Ishikawa (cell line): ENCODE measurements at regions not wholly inside any gene's neighbourhood (a gene's known extent, or its start where the extent isn't known, plus 50 kb on each side); places are given as distances from the start of the nearest gene placed in this dataset.

Experiments used
- CEBPB ChIP-seq: IDR thresholded peaks from 2 replicates; pipeline ENCODE4 v1.6.1; 2012
- CREB1 ChIP-seq: IDR thresholded peaks from 2 replicates; pipeline ENCODE4 v1.6.1; 2012; ENCODE audit warnings: low read depth
- EGR1 ChIP-seq: IDR thresholded peaks from 2 replicates; pipeline ENCODE4 v1.6.1; 2012
- EP300 ChIP-seq: IDR thresholded peaks from 2 replicates; pipeline ENCODE4 v1.6.1; 2012; ENCODE audit warnings: borderline replicate concordance
- FOXM1 ChIP-seq: IDR thresholded peaks from 2 replicates; pipeline ENCODE4 v1.6.1; 2012; ENCODE audit warnings: low read depth, borderline replicate concordance
- MAX ChIP-seq: IDR thresholded peaks from 2 replicates; pipeline ENCODE4 v1.6.1; 2012
- NFIC ChIP-seq: IDR thresholded peaks from 2 replicates; pipeline ENCODE4 v1.6.1; 2012
- RAD21 ChIP-seq: IDR thresholded peaks from 2 replicates; pipeline ENCODE4 v1.6.1; 2012; ENCODE audit warnings: low read depth
- REST ChIP-seq: IDR thresholded peaks from 2 replicates; pipeline ENCODE4 v1.6.1; 2012; ENCODE audit warnings: low read depth, mild to moderate bottlenecking
- TAF1 ChIP-seq: IDR thresholded peaks from 2 replicates; pipeline ENCODE4 v1.6.1; 2012; ENCODE audit warnings: low read depth, mild to moderate bottlenecking
- TCF12 ChIP-seq: IDR thresholded peaks from 2 replicates; pipeline ENCODE4 v1.6.1; 2012; ENCODE audit warnings: low read depth
- TEAD4 ChIP-seq: IDR thresholded peaks from 2 replicates; pipeline ENCODE4 v1.6.1; 2012
- USF1 ChIP-seq: IDR thresholded peaks from 2 replicates; pipeline ENCODE4 v1.6.1; 2012
- YY1 ChIP-seq: IDR thresholded peaks from 2 replicates; pipeline ENCODE4 v1.6.1; 2012; ENCODE audit warnings: low read depth
- ZBTB7A ChIP-seq: IDR thresholded peaks from 2 replicates; pipeline ENCODE4 v1.6.1; 2012; ENCODE audit warnings: low read depth

- TF ChIP-seq CREB1 (no peak), FOXM1 (no peak), YY1 (no peak), NFIC (no peak), EGR1 (no peak), CEBPB (no peak), REST (no peak), MAX (no peak), TEAD4 (no peak), EP300 (no peak), RAD21 (no peak), ZBTB7A (no peak), TCF12 (no peak), USF1 (no peak), TAF1 (no peak)
Observed at GRCh38 chr6:55954436-55954835, 79.0 kb upstream of the BMP5 start.

- TF ChIP-seq CEBPB (no peak), RAD21 (peak; percentile 56)
Observed at GRCh38 chr6:55953335-55953734, 77.9 kb upstream of the BMP5 start.

GRCh38 chr6:55950071-55950814 lies 74.9 kb upstream of the BMP5 start:
- no peak for TF ChIP-seq CEBPB
- no peak for TF ChIP-seq RAD21
- TF ChIP-seq CREB1 = no peak
- no peak for TF ChIP-seq EGR1
- no peak for TF ChIP-seq TEAD4
- no peak for TF ChIP-seq FOXM1
- no peak for TF ChIP-seq MAX
- no peak for TF ChIP-seq TCF12
- no peak for TF ChIP-seq TAF1
- no peak for TF ChIP-seq YY1

- no peak for TF ChIP-seq YY1
- no peak for TF ChIP-seq USF1
- TF ChIP-seq RAD21 = no peak
- TF ChIP-seq ZBTB7A = no peak
- no peak for TF ChIP-seq EP300
- TF ChIP-seq NFIC = no peak
- TF ChIP-seq TEAD4 = no peak
- no peak for TF ChIP-seq FOXM1
- no peak for TF ChIP-seq MAX
- no peak for TF ChIP-seq TAF1
- TF ChIP-seq REST = no peak
- TF ChIP-seq CREB1 = no peak
- no peak for TF ChIP-seq TCF12
Observed at GRCh38 chr6:55943329-55943728, 67.9 kb upstream of the BMP5 start.

- TF ChIP-seq CREB1 = no peak
Observed at GRCh38 chr6:55941702-55942101, 66.3 kb upstream of the BMP5 start.

- TF ChIP-seq TEAD4 = no peak
Observed at GRCh38 chr6:55937951-55938690, 62.7 kb upstream of the BMP5 start.
